GM23338 (cell line): ENCODE measurements at regions not wholly inside any gene's neighbourhood (a gene's known extent, or its start where the extent isn't known, plus 50 kb on each side); places are given as distances from the start of the nearest gene placed in this dataset.
"Not testable (repeated sequence)": the region's sequence is repeated elsewhere in the genome, so short reads cannot be mapped to it uniquely, and the experiment has no call there.

ENCODE experiments used
- ATAC-seq: fragments of 200-7000 bp; cut with Tn5 transposase; 3 replicates; pipeline ENCODE4 v1.9.1; 2020
- DNase-seq: peaks from one replicate; pipeline ENCODE4 v3.0.0-alpha.2; 2015; ENCODE audit warnings: low spot score
- H2AFZ ChIP-seq: fragments of 200-600 bp; sonication (generic); 2 replicates; pipeline ENCODE4 v1.8.0; 2016; ENCODE audit warnings: antibody characterized with exemption, mild to moderate bottlenecking, moderate library complexity
- H3F3A ChIP-seq: fragments of 200-600 bp; sonication (generic); replicated peaks from 2 replicates; pipeline ENCODE4 v1.8.0; 2017; ENCODE audit warnings: antibody characterized with exemption, mixed run types, low read depth
- H3K27ac ChIP-seq: fragments of 200-600 bp; sonication (generic); 2 replicates; pipeline ENCODE4 v1.6.1; 2016; ENCODE audit warnings: low read depth
- H3K27me3 ChIP-seq: fragments of 200-600 bp; sonication (generic); 2 replicates; pipeline ENCODE4 v1.8.0; 2016; ENCODE audit warnings: mild to moderate bottlenecking, mixed run types, moderate library complexity; ENCODE audit not compliant: insufficient read depth
- H3K36me3 ChIP-seq: fragments of 200-600 bp; sonication (generic); 2 replicates; pipeline ENCODE4 v1.8.0; 2016; ENCODE audit warnings: mild to moderate bottlenecking; ENCODE audit not compliant: insufficient read depth
- H3K4me1 ChIP-seq: fragments of 200-600 bp; sonication (generic); 2 replicates; pipeline ENCODE4 v1.8.0; 2016; ENCODE audit warnings: mild to moderate bottlenecking, moderate library complexity; ENCODE audit not compliant: insufficient read depth
- H3K4me2 ChIP-seq: fragments of 200-600 bp; sonication (generic); 2 replicates; pipeline ENCODE4 v1.7.1; 2017; ENCODE audit warnings: mixed run types
- H3K4me3 ChIP-seq: fragments of 200-600 bp; sonication (generic); 2 replicates; pipeline ENCODE4 v1.6.1; 2016; ENCODE audit warnings: mixed run types
- H3K79me2 ChIP-seq: fragments of 200-600 bp; sonication (generic); replicated peaks from 2 replicates; pipeline ENCODE4 v1.8.0; 2017; ENCODE audit warnings: mild to moderate bottlenecking; ENCODE audit not compliant: insufficient read depth
- H3K9me2 ChIP-seq: fragments of 200-600 bp; sonication (generic); 2 replicates; pipeline ENCODE4 v1.8.0; 2017; ENCODE audit not compliant: insufficient read depth
- H4K20me1 ChIP-seq: fragments of 200-600 bp; sonication (generic); replicated peaks from 2 replicates; pipeline ENCODE4 v1.8.0; 2017; ENCODE audit warnings: mild to moderate bottlenecking; ENCODE audit not compliant: insufficient read depth
- H3K27ac Mint-ChIP-seq: 2 replicates; pipeline ENCODE4 v1.8.0; 2020; ENCODE audit warnings: inconsistent platforms, mild to moderate bottlenecking, moderate library complexity, mixed read lengths
- H3K27me3 Mint-ChIP-seq: 3 replicates; pipeline ENCODE4 v1.8.0; 2022; ENCODE audit warnings: low read depth, mild to moderate bottlenecking, moderate library complexity, mixed read lengths, inconsistent platforms; ENCODE audit not compliant: insufficient read depth, poor library complexity
- H3K36me3 Mint-ChIP-seq: 3 replicates; pipeline ENCODE4 v1.8.0; 2021; ENCODE audit warnings: low read depth, mild to moderate bottlenecking, inconsistent platforms, moderate library complexity, mixed read lengths
- H3K4me1 Mint-ChIP-seq: 3 replicates; pipeline ENCODE4 v1.8.0; 2020; ENCODE audit warnings: mild to moderate bottlenecking, inconsistent platforms, mixed read lengths
- H3K4me3 Mint-ChIP-seq: 3 replicates; pipeline ENCODE4 v1.8.0; 2021; ENCODE audit warnings: moderate library complexity, mild to moderate bottlenecking, inconsistent platforms, mixed read lengths
- H3K9me3 Mint-ChIP-seq: 3 replicates; pipeline ENCODE4 v1.8.0; 2020; ENCODE audit warnings: moderate library complexity, mild to moderate bottlenecking, inconsistent platforms, mixed read lengths
- EZH2phosphoT487 ChIP-seq: fragments of 200-600 bp; sonication (generic); IDR thresholded peaks from one replicate; pipeline ENCODE4 v1.8.1; 2018; ENCODE audit warnings: antibody characterized with exemption; ENCODE audit not compliant: unreplicated experiment
- JUNB ChIP-seq: IDR thresholded peaks from one replicate; pipeline ENCODE4 v1.6.1; 2016; ENCODE audit warnings: antibody characterized with exemption; ENCODE audit not compliant: unreplicated experiment
- NANOG ChIP-seq: IDR thresholded peaks from 2 replicates; pipeline ENCODE4 v1.6.1; 2016; ENCODE audit warnings: antibody characterized with exemption, borderline replicate concordance
- POLR2AphosphoS5 ChIP-seq: IDR thresholded peaks from 2 replicates; pipeline ENCODE4 v1.6.1; 2016; ENCODE audit warnings: antibody characterized with exemption, low read depth
- TF ChIP-seq, protein P1 (sequence below): IDR thresholded peaks from one replicate; pipeline ENCODE4 v1.6.1; 2018; ENCODE audit warnings: antibody characterized with exemption; ENCODE audit not compliant: unreplicated experiment
- TF ChIP-seq, protein P2 (sequence below): IDR thresholded peaks from 2 replicates; pipeline ENCODE4 v1.6.1; 2016; ENCODE audit warnings: antibody characterized with exemption

GRCh38 chrX:84846541-84846940 is 157.1 kb upstream of the APOOL start:
- H3K4me2 ChIP-seq, H3K27me3 Mint-ChIP-seq, H3K4me1 Mint-ChIP-seq, H3K27ac Mint-ChIP-seq, H3K4me3 ChIP-seq, H3K4me1 ChIP-seq, H3K9me2 ChIP-seq, H3K27me3 ChIP-seq, H2AFZ ChIP-seq, H3F3A ChIP-seq, H3K36me3 ChIP-seq, H3K4me3 Mint-ChIP-seq, DNase-seq, H3K27ac ChIP-seq, H4K20me1 ChIP-seq, H3K36me3 Mint-ChIP-seq, ATAC-seq, H3K79me2 ChIP-seq: not testable (repeated sequence)
- H3K9me3 Mint-ChIP-seq, result peaks cover 13% of the 10 kb centered on the region

GRCh38 chrX:84851183-84851582 is 152.5 kb upstream of the APOOL start:
- H3K27ac Mint-ChIP-seq, H3K4me2 ChIP-seq, H3K27ac ChIP-seq, H3K79me2 ChIP-seq, DNase-seq, H3K36me3 Mint-ChIP-seq, H3K36me3 ChIP-seq, H3K4me3 Mint-ChIP-seq, H3K4me1 ChIP-seq, H3F3A ChIP-seq, H3K27me3 Mint-ChIP-seq, H3K27me3 ChIP-seq, ATAC-seq, H4K20me1 ChIP-seq, H3K4me1 Mint-ChIP-seq, H3K9me2 ChIP-seq, H3K4me3 ChIP-seq, H2AFZ ChIP-seq: not testable (repeated sequence)
- peaks cover 16% of the 10 kb centered on the region for H3K9me3 Mint-ChIP-seq

DNA sequence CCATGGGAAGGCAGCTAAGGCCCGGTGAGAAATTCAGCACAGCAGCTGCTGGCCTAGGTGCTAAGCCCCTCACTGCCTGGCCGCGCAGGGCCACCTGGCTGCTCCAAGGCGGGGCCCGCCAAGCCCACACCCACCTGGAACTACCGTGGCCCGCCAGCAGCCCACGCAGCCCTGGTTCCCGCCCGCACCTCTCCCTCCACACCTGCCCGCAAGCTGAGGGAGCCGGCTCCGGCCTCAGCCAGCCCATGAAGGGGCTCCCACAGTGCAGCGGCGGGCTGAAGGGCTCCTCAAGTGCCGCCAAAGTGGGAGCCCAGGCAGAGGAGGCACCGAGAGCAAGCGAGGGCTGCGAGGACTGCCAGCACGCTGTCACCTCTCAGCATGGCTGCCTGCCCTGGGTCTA is 146.9 kb upstream of the APOOL start:
- H3F3A ChIP-seq, H3K36me3 Mint-ChIP-seq, H3K4me3 Mint-ChIP-seq, H3K27me3 Mint-ChIP-seq, H3K4me1 Mint-ChIP-seq, H3K79me2 ChIP-seq, H3K4me3 ChIP-seq, H3K9me2 ChIP-seq, H3K27me3 ChIP-seq, H3K27ac Mint-ChIP-seq, H3K9me3 Mint-ChIP-seq, H3K4me1 ChIP-seq, H3K4me2 ChIP-seq, H2AFZ ChIP-seq, H3K36me3 ChIP-seq, DNase-seq, H4K20me1 ChIP-seq, ATAC-seq, H3K27ac ChIP-seq: not testable (repeated sequence)

GRCh38 chrX:84858771-84859170 is 144.9 kb upstream of the APOOL start:
- H3K36me3 ChIP-seq, H3K9me3 Mint-ChIP-seq, H4K20me1 ChIP-seq, H3K4me1 ChIP-seq, H3K27me3 Mint-ChIP-seq, H3F3A ChIP-seq, H3K27me3 ChIP-seq, DNase-seq, H3K4me1 Mint-ChIP-seq, H3K27ac ChIP-seq, H3K9me2 ChIP-seq, H3K27ac Mint-ChIP-seq, H2AFZ ChIP-seq, H3K79me2 ChIP-seq, H3K4me3 Mint-ChIP-seq, H3K4me2 ChIP-seq, H3K4me3 ChIP-seq, H3K36me3 Mint-ChIP-seq, ATAC-seq: not testable (repeated sequence)

- Mint-ChIP-seq H3K27ac (no peak overlapping the region), H3K4me1 (no peaks in the 10 kb centered on the region), H3K4me3 (no peak overlapping the region), H3K27me3 (peaks cover 4% of the 10 kb centered on the region), H3K36me3 (no peaks in the 10 kb centered on the region; the same call in 2 of the 3 replicates), H3K9me3 (no peaks in the 10 kb centered on the region)
- Histone ChIP-seq H3K4me3 (no peak overlapping the region), H4K20me1 (no peaks in the 10 kb centered on the region), H3K27ac (no peak overlapping the region), H3F3A (no peaks in the 10 kb centered on the region), H3K9me2 (no peaks in the 10 kb centered on the region), H3K79me2 (no peaks in the 10 kb centered on the region), H2AFZ (no peak overlapping the region), H3K4me1 (no peaks in the 10 kb centered on the region), H3K4me2 (no peak overlapping the region), H3K36me3 (no peaks in the 10 kb centered on the region), H3K27me3 (no peaks in the 10 kb centered on the region)
- ATAC-seq, result no peak
- DNase-seq, result no peak
- no peak for TF ChIP-seq POLR2AphosphoS5
- no peak for TF ChIP-seq EZH2phosphoT487
- TF ChIP-seq, protein P1, sequence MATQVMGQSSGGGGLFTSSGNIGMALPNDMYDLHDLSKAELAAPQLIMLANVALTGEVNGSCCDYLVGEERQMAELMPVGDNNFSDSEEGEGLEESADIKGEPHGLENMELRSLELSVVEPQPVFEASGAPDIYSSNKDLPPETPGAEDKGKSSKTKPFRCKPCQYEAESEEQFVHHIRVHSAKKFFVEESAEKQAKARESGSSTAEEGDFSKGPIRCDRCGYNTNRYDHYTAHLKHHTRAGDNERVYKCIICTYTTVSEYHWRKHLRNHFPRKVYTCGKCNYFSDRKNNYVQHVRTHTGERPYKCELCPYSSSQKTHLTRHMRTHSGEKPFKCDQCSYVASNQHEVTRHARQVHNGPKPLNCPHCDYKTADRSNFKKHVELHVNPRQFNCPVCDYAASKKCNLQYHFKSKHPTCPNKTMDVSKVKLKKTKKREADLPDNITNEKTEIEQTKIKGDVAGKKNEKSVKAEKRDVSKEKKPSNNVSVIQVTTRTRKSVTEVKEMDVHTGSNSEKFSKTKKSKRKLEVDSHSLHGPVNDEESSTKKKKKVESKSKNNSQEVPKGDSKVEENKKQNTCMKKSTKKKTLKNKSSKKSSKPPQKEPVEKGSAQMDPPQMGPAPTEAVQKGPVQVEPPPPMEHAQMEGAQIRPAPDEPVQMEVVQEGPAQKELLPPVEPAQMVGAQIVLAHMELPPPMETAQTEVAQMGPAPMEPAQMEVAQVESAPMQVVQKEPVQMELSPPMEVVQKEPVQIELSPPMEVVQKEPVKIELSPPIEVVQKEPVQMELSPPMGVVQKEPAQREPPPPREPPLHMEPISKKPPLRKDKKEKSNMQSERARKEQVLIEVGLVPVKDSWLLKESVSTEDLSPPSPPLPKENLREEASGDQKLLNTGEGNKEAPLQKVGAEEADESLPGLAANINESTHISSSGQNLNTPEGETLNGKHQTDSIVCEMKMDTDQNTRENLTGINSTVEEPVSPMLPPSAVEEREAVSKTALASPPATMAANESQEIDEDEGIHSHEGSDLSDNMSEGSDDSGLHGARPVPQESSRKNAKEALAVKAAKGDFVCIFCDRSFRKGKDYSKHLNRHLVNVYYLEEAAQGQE, result no peak
- TF ChIP-seq, protein P2, sequence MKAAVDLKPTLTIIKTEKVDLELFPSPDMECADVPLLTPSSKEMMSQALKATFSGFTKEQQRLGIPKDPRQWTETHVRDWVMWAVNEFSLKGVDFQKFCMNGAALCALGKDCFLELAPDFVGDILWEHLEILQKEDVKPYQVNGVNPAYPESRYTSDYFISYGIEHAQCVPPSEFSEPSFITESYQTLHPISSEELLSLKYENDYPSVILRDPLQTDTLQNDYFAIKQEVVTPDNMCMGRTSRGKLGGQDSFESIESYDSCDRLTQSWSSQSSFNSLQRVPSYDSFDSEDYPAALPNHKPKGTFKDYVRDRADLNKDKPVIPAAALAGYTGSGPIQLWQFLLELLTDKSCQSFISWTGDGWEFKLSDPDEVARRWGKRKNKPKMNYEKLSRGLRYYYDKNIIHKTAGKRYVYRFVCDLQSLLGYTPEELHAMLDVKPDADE, result no peak
- no peak for TF ChIP-seq JUNB
- TF ChIP-seq NANOG, result no peak
Observed at GRCh38 chrX:84865113-84865512, 138.6 kb upstream of the APOOL start.
